HG02852 (cell line): ENCODE measurements at regions not wholly inside any gene's neighbourhood (a gene's known extent, or its start where the extent isn't known, plus 50 kb on each side); places are given as distances from the start of the nearest gene placed in this dataset.
"Not testable (repeated sequence)": the region's sequence is repeated elsewhere in the genome, so short reads cannot be mapped to it uniquely, and the experiment has no call there.

Source experiments
- ATAC-seq: cut with Tn5 transposase; IDR thresholded peaks from one replicate; pipeline ENCODE4 v1.9.1; 2021; ENCODE audit warnings: mild to moderate bottlenecking, moderate library complexity; ENCODE audit not compliant: unreplicated experiment

- no peak for ATAC-seq
Measured at GRCh38 chr3:34569437-34569836, 771.0 kb downstream of the PDCD6IP start.

- no peak for ATAC-seq
Measured at GRCh38 chr3:34570916-34571705, 772.7 kb downstream of the PDCD6IP start.

DNA sequence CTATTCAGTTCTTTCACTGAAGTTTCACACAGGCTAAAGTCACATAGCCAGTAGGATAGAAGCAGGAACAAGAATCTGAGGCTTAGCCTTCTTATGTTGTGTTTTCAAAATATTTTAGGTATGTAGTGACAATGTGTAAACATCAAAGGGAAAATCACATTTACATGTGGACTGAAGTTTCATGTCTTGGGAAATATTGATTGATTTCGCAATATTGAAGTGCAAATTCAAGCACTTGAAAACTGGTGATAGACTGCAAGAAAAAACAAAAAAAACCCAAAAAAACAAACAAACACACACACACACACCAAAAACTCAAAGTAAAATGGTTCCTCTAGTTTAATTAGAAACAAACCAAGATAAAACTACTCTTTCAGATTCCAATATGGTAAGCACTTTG lies 773.3 kb downstream of the PDCD6IP start:
- no peak for ATAC-seq

- no peak for ATAC-seq
Measured at GRCh38 chr3:34575776-34576175, 777.3 kb downstream of the PDCD6IP start.

DNA sequence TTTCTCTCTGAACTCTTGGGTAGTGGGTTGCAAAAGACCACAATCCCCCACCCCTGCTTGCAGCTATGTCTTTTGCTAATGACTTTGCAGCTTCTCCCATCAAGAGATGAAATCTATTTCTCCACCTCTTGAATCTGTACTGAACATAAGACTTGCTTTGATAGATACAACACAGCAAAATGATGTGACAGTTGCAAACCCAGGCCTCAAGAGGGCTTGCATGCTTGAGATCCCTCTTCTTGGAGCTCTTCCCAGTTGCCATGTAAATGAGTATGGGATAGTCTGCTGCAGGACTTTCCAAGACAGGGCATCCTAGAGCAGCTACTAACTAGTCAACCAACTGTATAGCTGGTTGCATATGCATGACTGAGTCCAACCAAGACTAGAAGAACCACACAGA lies 783.6 kb downstream of the PDCD6IP start:
- ATAC-seq = no peak

- no peak for ATAC-seq
Measured at GRCh38 chr3:34583451-34583850, 785.0 kb downstream of the PDCD6IP start.

- ATAC-seq = no peak
Measured at GRCh38 chr3:34584971-34585370, 786.5 kb downstream of the PDCD6IP start.

DNA sequence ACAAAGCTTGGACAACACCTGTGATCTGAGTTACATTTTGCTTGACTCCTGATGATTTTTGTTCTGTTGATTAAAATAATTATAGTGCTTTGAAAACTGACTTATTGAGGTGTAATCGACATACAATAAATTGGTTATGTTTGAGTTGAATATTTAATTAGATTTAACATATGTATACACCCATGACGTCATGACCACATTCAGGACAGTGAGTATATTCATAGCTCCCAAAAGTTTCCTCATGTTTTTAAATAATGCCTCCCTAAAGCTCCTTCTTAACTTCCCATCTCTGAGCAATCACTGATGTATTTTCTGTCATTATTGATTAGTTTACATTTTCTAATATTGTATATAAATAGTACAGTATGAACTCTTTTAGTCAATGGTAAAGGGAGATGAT lies 801.2 kb downstream of the PDCD6IP start:
- ATAC-seq = no peak

DNA sequence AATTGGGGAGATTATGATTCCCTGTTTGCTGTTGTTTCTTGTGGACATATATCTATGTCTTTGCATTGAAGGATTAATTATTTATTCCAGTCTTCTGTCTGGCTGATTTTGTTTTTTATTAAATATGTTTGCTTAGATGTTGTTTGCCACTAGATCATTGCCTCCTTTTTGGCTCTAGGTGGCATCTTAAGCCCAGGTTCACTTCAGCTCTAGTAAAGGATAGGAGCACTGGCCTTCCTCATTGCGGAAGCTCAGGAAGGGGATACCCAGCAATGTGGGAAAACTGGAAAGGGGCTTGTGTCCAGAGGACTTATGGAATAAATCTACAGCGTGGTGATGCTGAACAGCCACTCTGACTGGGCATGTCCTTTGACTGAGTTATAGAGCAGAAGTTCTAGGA lies 821.6 kb downstream of the PDCD6IP start:
- no peak for ATAC-seq

DNA sequence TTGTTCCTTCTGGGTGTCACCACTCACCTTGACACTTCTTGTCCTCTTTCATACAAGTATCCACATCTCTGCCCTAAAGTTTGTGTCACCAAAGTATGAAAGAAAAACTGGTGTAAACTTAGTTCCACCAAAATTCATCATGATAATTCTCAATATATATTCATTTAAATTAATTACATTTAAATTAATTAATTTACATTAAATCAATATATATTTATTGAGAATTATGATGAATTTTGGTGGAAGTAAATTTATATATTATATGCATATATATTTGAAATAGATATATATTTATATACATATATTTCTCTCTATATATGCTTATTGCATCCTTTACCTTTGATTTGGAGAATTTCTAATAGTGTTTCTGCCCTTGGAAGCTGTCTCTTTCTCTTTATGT lies 828.3 kb downstream of the PDCD6IP start:
- ATAC-seq = no peak

DNA sequence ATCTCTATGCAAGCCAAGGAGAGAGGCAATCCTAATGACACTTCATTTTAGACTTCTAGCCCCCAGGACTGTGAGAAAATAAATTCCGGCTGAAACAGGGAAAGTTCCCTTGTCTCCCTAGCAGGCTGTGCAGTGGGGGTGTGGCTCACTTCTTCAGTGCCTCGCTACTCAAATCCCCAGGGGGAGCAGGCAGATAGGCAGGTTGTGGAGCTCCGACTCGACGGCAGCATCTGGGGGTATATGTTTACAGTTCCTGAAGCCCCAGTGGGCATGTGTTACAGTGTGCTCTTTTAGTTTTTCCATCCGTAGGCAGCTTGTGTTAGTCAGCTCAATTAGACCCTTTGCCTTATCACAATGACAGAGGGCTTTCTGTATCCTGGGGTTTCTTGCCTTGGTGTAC lies 836.5 kb downstream of the PDCD6IP start:
- no peak for ATAC-seq

- ATAC-seq = no peak
Measured at GRCh38 chr3:34635352-34635850, 837.0 kb downstream of the PDCD6IP start.

DNA sequence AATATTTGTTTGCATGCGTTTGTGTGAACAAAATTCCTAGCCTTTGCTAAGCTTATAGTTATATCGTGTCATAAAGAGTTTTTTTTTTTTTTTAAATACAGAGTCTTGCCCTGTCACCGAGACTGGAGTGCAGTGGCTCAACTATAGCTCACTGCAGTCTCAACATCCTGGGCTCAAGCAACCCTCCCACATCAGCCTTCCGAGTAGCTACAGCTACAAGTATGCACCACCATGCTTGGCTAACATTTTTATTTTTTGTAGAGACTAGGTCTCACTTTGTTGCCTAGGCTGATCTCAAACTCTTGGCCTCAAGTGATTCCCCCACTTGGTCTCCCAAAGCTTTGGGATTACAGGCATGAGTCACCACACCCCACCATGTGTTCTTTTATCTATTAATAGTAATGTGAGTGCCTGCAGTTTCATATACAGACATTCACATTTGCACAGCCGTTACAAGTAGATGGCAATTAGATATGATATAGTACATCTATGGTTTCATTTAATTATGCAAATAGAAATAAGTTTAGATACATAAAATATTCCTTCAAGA lies 848.6 kb downstream of the PDCD6IP start:
- ATAC-seq = no peak

DNA sequence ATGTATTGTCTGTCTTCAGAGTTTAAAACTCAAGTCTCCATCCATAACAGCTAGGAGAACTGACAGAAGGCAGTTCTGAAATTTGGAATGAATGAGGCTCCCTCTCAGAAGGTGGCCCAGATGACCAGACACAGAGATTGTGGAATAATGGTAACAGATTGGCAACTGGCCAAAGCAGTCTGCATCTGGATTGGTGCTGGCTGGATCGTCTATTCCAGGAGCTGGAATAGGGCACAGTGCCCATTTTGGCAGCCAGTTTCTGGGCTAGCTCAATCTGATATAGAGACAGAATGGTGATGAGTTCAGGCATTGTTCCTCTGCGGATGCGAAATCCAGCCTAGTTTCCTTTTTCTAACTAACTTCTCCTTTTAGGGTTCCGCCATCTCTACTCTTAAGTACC lies 851.7 kb downstream of the PDCD6IP start:
- no peak for ATAC-seq

DNA sequence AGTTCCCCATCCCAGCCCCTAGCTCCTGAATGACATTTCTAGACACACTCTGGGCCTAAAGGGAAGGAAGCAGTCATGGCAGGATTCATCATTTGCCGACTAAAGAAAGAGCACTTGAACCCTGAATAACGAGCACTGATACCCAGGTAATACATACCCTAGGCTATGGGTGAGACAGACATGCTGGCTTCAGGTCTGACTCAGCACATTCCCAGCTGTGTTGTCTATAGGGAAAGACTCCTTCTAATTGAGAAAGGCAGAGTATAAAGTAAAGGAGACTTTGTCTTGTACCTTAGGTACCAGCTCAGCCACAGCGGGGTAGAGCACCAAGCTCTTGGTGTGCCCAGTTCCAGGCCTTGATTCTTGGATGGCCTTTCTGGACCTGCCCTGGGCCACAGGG lies 870.5 kb downstream of the PDCD6IP start:
- no peak for ATAC-seq

GRCh38 chr3:34669490-34669889 lies 871.1 kb downstream of the PDCD6IP start:
- ATAC-seq = no peak

DNA sequence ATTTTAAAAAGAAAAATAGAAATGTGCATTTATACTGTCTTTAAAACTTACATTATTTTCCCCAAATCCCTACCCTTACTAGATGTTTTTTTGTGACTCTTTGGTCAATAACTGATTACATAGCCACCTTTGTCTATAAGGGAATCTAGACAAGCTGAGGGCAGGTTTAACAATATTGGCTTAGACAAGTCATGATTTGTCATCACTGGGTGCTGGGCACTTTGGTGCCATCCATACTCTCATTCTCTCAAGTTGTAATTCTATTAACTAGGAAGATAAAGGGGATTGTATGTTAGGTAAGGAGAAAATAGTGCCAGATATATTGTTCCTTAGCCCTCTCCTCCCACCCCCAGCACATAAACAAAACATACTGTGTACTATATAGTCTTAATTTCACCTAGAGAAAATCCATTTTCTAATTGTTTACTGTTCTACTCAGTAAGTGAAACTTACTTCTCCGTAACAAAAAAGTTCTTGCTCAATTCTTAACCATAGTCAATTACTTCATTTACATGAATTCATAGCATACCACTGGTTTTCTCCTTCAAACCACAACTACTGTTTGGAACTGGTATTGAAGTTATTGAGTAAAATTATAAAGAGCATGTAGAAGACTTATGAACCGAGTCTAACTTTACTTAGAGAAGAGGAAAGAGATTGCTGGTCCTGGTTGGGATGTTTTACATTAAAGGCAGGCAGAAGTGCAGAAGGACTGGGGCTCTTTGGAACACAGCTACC lies 877.1 kb downstream of the PDCD6IP start:
- no peak for ATAC-seq

DNA sequence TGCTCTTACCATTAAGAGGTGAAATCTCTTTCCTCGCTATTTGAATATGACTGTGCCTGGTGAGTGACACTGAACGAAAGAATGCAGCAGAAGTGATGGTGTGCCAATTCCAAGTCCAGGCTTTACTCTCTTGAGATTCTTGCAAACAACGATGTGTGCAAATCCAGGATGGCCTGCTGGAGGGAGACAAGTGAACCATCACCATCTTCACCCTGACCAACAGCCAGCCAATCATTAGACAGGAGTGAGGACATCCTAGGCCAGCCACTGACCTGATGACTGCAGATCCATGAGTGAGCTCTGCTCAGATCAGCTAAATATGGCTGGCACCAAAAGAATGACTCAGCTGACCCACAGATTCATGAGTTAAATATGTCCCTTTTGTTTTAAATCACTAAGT lies 878.0 kb downstream of the PDCD6IP start:
- ATAC-seq = no peak

DNA sequence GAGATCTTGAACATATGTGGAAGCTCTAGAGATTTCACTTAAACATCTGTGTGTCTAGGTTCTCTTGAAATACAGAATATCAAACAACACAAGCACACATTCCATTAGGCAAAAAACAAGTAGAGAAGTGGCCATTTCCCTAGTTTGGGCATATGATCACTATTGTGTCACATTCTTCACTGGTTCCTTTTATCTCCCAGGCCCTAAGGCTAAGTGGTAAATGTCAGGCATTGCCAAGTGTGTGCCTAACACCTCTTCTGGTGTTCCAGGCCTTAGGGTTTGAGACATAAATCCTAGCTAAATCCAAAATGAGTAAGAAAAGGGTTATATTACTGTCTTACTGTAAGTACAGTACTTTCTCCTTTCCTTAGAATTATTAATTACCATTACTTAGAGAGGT lies 880.1 kb downstream of the PDCD6IP start:
- no peak for ATAC-seq

DNA sequence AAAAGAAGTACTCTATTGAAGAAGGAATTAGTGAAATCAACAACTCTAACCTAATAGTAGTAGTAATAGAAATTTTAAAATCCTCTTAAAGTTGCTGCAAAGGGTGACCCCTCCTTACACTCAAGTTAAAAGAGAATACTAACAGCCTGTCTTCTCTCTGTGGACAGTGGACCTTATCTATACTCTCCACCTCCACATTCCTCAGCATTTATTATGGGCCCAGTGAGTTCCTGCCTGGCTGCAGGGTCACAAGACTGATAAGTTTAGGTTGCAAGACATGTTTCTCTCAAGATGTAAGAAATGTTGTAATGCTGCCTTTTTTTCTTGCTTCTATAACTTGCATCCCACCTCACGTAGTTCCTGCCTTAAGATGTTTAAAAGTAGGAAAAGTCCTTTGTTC lies 880.6 kb downstream of the PDCD6IP start:
- not testable (repeated sequence) for ATAC-seq

DNA sequence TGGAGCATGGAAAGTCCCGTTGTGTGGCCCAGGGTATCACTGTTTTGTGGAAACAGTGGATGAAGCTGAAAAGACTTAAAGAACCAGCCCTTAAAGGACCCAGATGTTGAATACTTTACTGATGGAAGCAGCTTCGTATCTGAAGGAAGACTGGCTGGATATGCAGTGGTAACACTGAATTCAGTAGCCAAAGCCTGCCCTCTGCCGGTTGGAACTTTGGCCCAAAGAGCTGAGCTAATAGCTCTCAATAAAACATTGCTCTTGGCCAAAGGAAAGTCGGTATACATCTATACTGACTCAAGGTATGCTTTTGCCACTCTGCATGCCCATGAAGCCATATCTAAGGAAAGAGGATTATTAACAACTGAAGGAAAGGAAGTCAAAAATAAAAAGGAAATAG lies 885.4 kb downstream of the PDCD6IP start:
- ATAC-seq = peak; percentile 70

GRCh38 chr3:34686541-34686940 lies 888.1 kb downstream of the PDCD6IP start:
- no peak for ATAC-seq
